GM18520 (cell line): ENCODE measurements at regions not wholly inside any gene's neighbourhood (a gene's known extent, or its start where the extent isn't known, plus 50 kb on each side); places are given as distances from the start of the nearest gene placed in this dataset.
A peak's percentile ranks its signal among the peaks of the same experiment; 100 is the strongest.
"Not testable (repeated sequence)": the region's sequence is repeated elsewhere in the genome, so short reads cannot be mapped to it uniquely, and the experiment has no call there.

Source experiments
- ATAC-seq: cut with Tn5 transposase; IDR thresholded peaks from one replicate; pipeline ENCODE4 v1.9.1; 2021; ENCODE audit not compliant: unreplicated experiment

GRCh38 chr11:60592601-60593000 is 77.4 kb downstream of the MS4A13 start:
- no peak for ATAC-seq

DNA sequence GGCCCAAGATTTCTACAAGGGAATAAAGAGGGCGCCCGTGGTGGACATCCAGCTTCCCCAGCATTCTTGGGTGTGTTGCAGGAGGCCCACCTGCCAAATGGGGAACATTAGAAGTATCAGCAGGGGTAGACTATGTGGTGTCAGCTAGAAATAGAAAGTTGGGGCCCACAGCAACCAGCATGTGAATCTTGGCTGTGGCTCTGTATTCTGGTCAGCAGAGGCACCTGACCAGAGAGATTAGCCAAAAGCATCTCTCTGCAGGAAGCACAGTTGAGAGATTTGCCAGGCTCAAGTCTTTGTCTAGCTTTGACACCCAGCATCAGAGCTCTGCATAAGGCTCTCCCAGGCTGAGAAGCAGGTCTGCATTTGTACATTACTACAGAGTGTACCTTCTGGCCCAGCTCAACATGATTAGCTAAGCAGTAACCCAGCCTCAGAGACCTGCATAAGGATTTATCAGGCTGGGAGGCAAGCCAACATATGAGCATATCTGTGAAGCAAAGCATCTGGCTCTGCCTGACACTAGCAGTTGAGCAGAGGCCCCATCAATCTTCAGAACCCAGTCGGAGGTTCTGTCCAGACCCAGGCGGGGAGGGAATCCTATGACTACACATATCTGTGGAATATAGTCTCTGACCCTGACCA is 79.9 kb downstream of the MS4A13 start:
- no peak for ATAC-seq

DNA sequence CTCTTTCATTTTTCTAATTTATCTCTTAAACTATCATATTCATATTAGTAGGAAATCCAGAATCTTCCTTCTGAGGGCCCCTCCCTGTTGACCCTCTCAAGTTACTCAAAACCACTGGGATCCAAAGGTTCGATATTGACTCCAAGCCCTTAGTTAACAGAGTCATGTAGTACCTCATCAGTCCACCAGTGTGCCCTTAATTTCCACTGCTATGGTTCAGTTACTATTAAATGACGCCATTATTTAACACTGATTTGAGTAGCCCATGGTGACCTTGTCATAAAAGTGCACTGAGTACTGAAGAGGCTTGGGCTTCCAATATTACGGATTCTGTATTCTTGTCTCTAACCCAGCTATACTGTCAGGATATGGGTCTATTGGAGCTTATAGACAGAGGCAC is 91.9 kb upstream of the MS4A8 start:
- no peak for ATAC-seq

DNA sequence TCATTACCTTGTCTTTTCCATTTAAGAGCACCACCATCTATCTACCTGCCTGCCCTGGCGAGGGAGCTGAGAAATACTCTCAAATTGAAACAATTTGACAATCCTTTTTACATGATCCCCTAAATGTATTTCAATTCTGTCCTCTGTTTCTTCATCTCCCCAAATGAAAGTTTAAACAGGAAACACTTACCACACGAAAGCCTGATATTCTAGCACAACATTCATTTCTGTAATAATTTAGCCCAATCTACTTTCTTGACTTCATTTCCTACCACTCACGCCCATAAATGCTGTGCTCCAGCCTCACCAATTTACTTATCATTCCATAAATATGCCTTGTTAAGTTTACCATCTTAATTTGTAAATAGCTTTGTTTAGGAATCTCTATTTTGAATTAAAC is 89.8 kb upstream of the MS4A8 start:
- no peak for ATAC-seq

GRCh38 chr11:60610702-60611101 is 88.7 kb upstream of the MS4A8 start:
- ATAC-seq = no peak

GRCh38 chr11:60615497-60615896 is 83.9 kb upstream of the MS4A8 start:
- no peak for ATAC-seq

DNA sequence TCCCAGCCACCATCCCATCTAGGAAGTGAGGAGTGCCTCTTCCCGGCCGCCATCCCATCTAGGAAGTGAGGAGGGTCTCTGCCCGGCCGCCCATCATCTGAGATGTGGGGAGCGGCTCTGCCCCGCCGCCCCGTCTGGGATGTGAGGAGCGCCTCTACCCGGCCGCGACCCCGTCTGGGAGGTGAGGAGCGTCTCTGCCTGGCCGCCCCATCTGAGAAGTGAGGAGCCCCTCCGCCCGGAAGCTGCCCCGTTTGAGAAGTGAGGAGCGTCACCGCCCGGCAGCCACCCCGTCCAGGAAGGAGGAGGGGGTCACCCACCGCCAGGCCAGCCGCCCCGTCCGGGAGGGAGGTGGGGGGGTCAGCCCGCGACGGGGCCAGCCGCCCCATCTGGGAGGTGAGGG is 77.5 kb upstream of the MS4A8 start:
- not testable (repeated sequence) for ATAC-seq

GRCh38 chr11:60622776-60623175 is 76.6 kb upstream of the MS4A8 start:
- not testable (repeated sequence) for ATAC-seq

GRCh38 chr11:60625262-60625661 is 74.2 kb upstream of the MS4A8 start:
- no peak for ATAC-seq

DNA sequence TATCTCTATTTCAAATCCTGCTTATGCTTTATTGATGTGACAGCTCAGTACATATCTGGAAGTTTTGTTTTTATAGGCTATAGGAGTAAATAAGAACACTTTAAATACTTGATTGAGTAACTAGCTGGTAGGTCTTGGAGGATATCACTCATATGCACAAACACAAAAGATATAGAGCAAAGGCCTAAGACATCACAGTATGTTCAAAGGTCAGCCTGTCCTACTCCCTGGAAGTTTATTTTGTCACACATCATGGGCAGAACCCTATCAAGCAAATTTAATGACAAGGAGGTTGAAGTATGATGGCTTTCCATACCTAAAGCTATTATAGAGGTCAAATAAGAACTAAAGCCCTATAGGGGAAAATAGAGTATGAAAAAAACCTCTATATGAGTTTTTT is 70.0 kb upstream of the MS4A8 start:
- no peak for ATAC-seq

- no peak for ATAC-seq
Observed at GRCh38 chr11:60631944-60632343, 67.5 kb upstream of the MS4A8 start.

GRCh38 chr11:60633645-60634044 is 65.8 kb upstream of the MS4A8 start:
- ATAC-seq = peak; percentile 76

DNA sequence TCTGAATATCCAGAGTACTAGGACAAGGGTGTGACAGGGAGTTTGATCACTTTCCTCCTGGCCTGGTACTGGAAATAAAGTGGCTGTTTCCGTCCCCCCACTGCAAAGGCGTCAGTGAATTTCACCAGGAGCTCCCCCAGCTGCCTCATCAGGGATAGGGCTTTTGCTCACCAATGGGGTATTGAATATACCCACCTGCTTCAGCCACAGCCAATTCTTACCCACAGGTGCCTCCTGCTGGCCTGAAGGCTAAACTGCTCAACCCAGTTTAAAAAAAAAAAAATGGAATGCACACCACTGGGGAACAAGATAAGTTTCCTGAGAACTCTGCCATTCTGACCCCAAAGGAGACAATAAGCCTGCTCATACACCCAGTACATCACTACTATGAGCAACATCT is 65.3 kb upstream of the MS4A8 start:
- peak; percentile 18 for ATAC-seq

DNA sequence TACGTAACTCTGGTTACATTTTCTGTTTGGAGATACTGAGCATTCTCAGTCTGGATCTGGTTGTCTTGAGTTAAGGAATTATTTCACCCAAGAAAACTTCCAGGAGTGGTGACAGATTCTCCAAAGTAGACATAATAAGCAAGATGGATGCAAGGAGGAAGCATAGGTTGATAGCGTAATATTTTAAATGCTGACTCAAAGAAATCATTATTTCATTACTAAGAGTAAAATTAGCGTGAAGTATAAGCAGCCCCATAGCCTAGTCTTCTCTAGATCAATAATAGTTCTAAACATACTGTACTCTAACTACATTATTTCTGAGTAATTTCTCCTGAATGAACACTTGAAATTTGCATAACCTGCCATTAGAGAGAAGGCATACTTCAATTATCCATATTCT is 57.5 kb upstream of the MS4A8 start:
- ATAC-seq = no peak

DNA sequence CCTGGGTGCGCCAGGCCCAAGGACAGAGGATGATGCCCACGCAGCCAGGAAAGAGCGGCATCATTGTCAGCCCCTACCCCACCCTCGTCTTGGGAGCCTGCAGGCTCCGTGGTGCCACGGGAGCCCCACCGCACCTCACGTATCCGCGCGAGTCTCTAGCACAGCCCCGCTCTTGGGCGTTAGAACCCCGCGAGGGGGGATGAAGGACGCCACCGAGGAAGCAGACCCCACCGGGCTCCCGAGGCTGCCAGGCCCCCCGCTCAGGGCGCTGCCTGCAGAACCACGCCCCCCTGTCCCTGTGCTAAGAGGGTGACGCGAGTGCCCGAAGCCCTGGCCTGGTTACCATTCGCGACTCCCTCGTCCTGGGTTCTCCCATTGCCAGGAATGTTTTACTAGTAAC is 52.3 kb upstream of the MS4A8 start:
- no peak for ATAC-seq
